Peyer's patch (tissue), 4 donors: ENCODE measurements at regions not wholly inside any gene's neighbourhood (a gene's known extent, or its start where the extent isn't known, plus 50 kb on each side); places are given as distances from the start of the nearest gene placed in this dataset.

Source experiments
- DNase-seq, 3 donors: peaks; one replicate each; pipeline ENCODE4 v3.0.0-alpha.2; 2017 to 2019
- H3K27ac ChIP-seq, 4 donors: fragments of 200-600 bp; sonication (generic); one replicate each; pipeline ENCODE4 v1.5.1; 2016 to 2019
- H3K27me3 ChIP-seq, 2 donors: fragments of 200-600 bp; sonication (generic); one replicate each; pipeline ENCODE4 v1.5.1; 2019
- H3K36me3 ChIP-seq, 3 donors: fragments of 200-600 bp; sonication (generic); one replicate each; pipeline ENCODE4 v1.5.1; 2016 to 2019
- H3K4me1 ChIP-seq, 4 donors: fragments of 200-600 bp; sonication (generic); one replicate each; pipeline ENCODE4 v1.5.1; 2016 to 2019
- H3K4me3 ChIP-seq, 4 donors: fragments of 200-600 bp; sonication (generic); 1 replicate in 3 of 4; 2 replicates in 1 of 4; pipeline ENCODE4 v1.5.1; 2016 to 2019; ENCODE audit warnings: mild to moderate bottlenecking in 1 of 4
- H3K9me3 ChIP-seq, 4 donors: fragments of 200-600 bp; sonication (generic); one replicate each; pipeline ENCODE4 v1.5.1; 2016 to 2019; ENCODE audit warnings: mild to moderate bottlenecking in 1 of 4
- POLR2A ChIP-seq, 2 donors: fragments of 450-650 bp; IDR thresholded peaks; one replicate each; pipeline ENCODE4 v1.5.1; 2017; ENCODE audit warnings: antibody characterized with exemption in 2 of 2, mild to moderate bottlenecking in 2 of 2, moderate library complexity in 2 of 2
- TF ChIP-seq, protein P1 (sequence below), 6 experiments: fragments of 450-650 bp in 4 of 6; fragments of 200-600 bp in 2 of 6; sonication (generic) in 1 of 6; IDR thresholded peaks; one replicate each; pipeline ENCODE4 v1.5.1; 2017 to 2019; ENCODE audit warnings: antibody characterized with exemption in 6 of 6, mild to moderate bottlenecking in 3 of 6, moderate library complexity in 1 of 6

GRCh38 chr1:99490031-99490430, 155.9 kb upstream of the PALMD start:
- no peak for DNase-seq
- Histone ChIP-seq H3K36me3 (no peaks in the 10 kb centered on the region), H3K4me3 (no peak overlapping the region), H3K9me3 (no peaks in the 10 kb centered on the region), H3K27ac (no peak overlapping the region), H3K4me1 (no peaks in the 10 kb centered on the region), H3K27me3 (no peaks in the 10 kb centered on the region)
- TF ChIP-seq, protein P1, sequence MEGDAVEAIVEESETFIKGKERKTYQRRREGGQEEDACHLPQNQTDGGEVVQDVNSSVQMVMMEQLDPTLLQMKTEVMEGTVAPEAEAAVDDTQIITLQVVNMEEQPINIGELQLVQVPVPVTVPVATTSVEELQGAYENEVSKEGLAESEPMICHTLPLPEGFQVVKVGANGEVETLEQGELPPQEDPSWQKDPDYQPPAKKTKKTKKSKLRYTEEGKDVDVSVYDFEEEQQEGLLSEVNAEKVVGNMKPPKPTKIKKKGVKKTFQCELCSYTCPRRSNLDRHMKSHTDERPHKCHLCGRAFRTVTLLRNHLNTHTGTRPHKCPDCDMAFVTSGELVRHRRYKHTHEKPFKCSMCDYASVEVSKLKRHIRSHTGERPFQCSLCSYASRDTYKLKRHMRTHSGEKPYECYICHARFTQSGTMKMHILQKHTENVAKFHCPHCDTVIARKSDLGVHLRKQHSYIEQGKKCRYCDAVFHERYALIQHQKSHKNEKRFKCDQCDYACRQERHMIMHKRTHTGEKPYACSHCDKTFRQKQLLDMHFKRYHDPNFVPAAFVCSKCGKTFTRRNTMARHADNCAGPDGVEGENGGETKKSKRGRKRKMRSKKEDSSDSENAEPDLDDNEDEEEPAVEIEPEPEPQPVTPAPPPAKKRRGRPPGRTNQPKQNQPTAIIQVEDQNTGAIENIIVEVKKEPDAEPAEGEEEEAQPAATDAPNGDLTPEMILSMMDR (IDR thresholded peaks at IDR 0.05): no peak

GRCh38 chr1:99496067-99496466, 149.8 kb upstream of the PALMD start:
- Histone ChIP-seq H3K4me3 (no peak overlapping the region), H3K4me1 (no peaks in the 10 kb centered on the region), H3K36me3 (no peaks in the 10 kb centered on the region), H3K9me3 (no peaks in the 10 kb centered on the region), H3K27ac (no peak overlapping the region), H3K27me3 (no peaks in the 10 kb centered on the region)
- DNase-seq: no peak
- no peak for TF ChIP-seq POLR2A (IDR thresholded peaks at IDR 0.05)
- TF ChIP-seq, protein P1 (IDR thresholded peaks at IDR 0.05): no peak

DNA sequence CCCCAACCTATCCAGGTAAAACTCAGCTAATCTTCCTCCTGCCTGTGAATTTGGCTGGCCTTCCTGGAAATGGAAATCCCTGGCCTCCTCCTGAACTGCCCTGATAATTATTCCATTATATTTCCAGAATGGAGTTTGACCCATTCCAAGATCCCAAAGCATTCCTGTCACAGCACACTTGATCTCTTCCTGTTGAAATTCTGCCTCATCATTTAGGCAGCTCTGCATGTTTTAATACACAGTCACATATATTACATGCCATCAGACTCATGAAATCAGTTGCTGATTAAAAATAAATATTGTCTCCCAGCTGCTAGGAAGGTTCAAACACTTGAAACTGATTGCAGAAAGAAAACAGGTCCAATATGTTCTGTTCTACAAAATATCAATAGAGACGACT, 148.2 kb upstream of the PALMD start:
- TF ChIP-seq, protein P1 (IDR thresholded peaks at IDR 0.05): no peak
- no peak for TF ChIP-seq POLR2A (IDR thresholded peaks at IDR 0.05)
- Histone ChIP-seq H3K9me3 (no peaks in the 10 kb centered on the region), H3K27me3 (no peaks in the 10 kb centered on the region), H3K27ac (no peak overlapping the region), H3K36me3 (no peaks in the 10 kb centered on the region), H3K4me1 (no peaks in the 10 kb centered on the region), H3K4me3 (no peak overlapping the region)
- DNase-seq: no peak

- no peak for DNase-seq
- Histone ChIP-seq H3K27ac (no peak overlapping the region), H3K27me3 (no peaks in the 10 kb centered on the region), H3K36me3 (no peaks in the 10 kb centered on the region), H3K4me1 (no peaks in the 10 kb centered on the region), H3K4me3 (no peak overlapping the region), H3K9me3 (no peaks in the 10 kb centered on the region)
- no peak for TF ChIP-seq POLR2A (IDR thresholded peaks at IDR 0.05)
- TF ChIP-seq, protein P1 (IDR thresholded peaks at IDR 0.05): no peak
Observed at GRCh38 chr1:99500541-99500940, 145.4 kb upstream of the PALMD start.

- no peak overlapping the region for H3K4me3 ChIP-seq
- H3K27me3 ChIP-seq: no peaks in the 10 kb centered on the region
- TF ChIP-seq, protein P1 (IDR thresholded peaks at IDR 0.05): no peak
- TF ChIP-seq POLR2A (IDR thresholded peaks at IDR 0.05): no peak
- no peak for DNase-seq
- H3K27ac ChIP-seq: no peak overlapping the region
- H3K36me3 ChIP-seq: no peaks in the 10 kb centered on the region
- H3K9me3 ChIP-seq: no peaks in the 10 kb centered on the region
- H3K4me1 ChIP-seq: no peaks in the 10 kb centered on the region
Observed at GRCh38 chr1:99501871-99502270, 144.0 kb upstream of the PALMD start.

- Histone ChIP-seq H3K27me3 (no peaks in the 10 kb centered on the region), H3K4me3 (no peak overlapping the region), H3K9me3 (no peaks in the 10 kb centered on the region), H3K36me3 (no peaks in the 10 kb centered on the region), H3K4me1 (no peaks in the 10 kb centered on the region), H3K27ac (no peak overlapping the region)
- TF ChIP-seq POLR2A (IDR thresholded peaks at IDR 0.05): no peak
- TF ChIP-seq, protein P1 (IDR thresholded peaks at IDR 0.05): no peak
- no peak for DNase-seq
Observed at GRCh38 chr1:99502400-99502799, 143.5 kb upstream of the PALMD start.
